ENCODE measurements at regions not wholly inside any gene's neighbourhood (a gene's known extent, or its start where the extent isn't known, plus 50 kb on each side); places are given as distances from the start of the nearest gene placed in this dataset.

- Histone ChIP-seq H4K8ac (ENCODE audit: extremely low read depth, insufficient read depth, low read length) (no peak overlapping the region), H3K23ac (ENCODE audit: insufficient read length) (no peak overlapping the region), H2BK20ac (ENCODE audit: low read length) (no peak overlapping the region), H3K9ac (replicated peaks in 1 of 4; ENCODE audit: extremely low read depth in 1 of 4, low read depth in 3 of 4, low read length in 3 of 4) (no peak overlapping the region), H3K79me1 (ENCODE audit: low read depth, low read length) (no peaks in the 10 kb centered on the region), H4K20me1 (replicated peaks in 1 of 2; ENCODE audit: control insufficient read depth in 1 of 2, insufficient read depth in 2 of 2, low read length in 2 of 2) (no peaks in the 10 kb centered on the region), H3K9me3 (ENCODE audit: insufficient read depth in 2 of 2, low read depth in 1 of 2, low read length in 1 of 2) (no peaks in the 10 kb centered on the region), H3K14ac (ENCODE audit: insufficient read length) (no peak overlapping the region), H2BK5ac (ENCODE audit: low read depth, low read length) (no peak overlapping the region), H4K91ac (replicated peaks; ENCODE audit: insufficient read length, low read length) (no peak overlapping the region), H3K79me2 (ENCODE audit: control insufficient read depth in 1 of 2, insufficient read depth in 2 of 2, low read length in 2 of 2) (no peaks in the 10 kb centered on the region), H4K5ac (ENCODE audit: insufficient read length, low read depth, low read length) (no peak overlapping the region), H2AK5ac (ENCODE audit: low read depth, low read length) (no peak overlapping the region), H2AFZ (ENCODE audit: low read length) (no peak overlapping the region), H3K27me3 (replicated peaks in 1 of 4; ENCODE audit: control insufficient read depth in 3 of 4, extremely low read depth in 1 of 4, insufficient read depth in 3 of 4, low read length in 3 of 4) (no peaks in the 10 kb centered on the region), H2BK15ac (ENCODE audit: low read length) (no peak overlapping the region), H3K4me2 (ENCODE audit: insufficient read depth in 1 of 2, low read depth in 2 of 2, low read length in 2 of 2) (no peak overlapping the region), H3K23me2 (ENCODE audit: low read depth, low read length) (no peaks in the 10 kb centered on the region; the same call in 1 of the 2 replicates), H3K4ac (replicated peaks; ENCODE audit: insufficient read length, low read depth, low read length) (no peak overlapping the region), H3K4me3 (ENCODE audit: extremely low read depth in 1 of 4, insufficient read depth in 2 of 4, low read depth in 3 of 4, low read length in 4 of 4) (no peak overlapping the region), H3K36me3 (ENCODE audit: control insufficient read depth in 2 of 4, insufficient read depth in 4 of 4, low read length in 3 of 4) (no peaks in the 10 kb centered on the region), H3K56ac (replicated peaks; ENCODE audit: insufficient read length, low read depth, low read length) (no peak overlapping the region), H3K4me1 (replicated peaks in 1 of 4; ENCODE audit: control insufficient read depth in 3 of 4, insufficient read depth in 4 of 4, low read length in 3 of 4) (peaks cover 0 to 4% (median 2%) of the 10 kb centered on the region in 4 experiments; a peak in 2 of 7 replicates), H3K18ac (ENCODE audit: extremely low read depth, low read length) (no peak overlapping the region), H2BK120ac (replicated peaks; ENCODE audit: low read depth, low read length) (no peak overlapping the region), H2BK12ac (ENCODE audit: low read depth, low read length) (0 out of 2 replicates have a peak overlapping the region, but pooled peaks have one; percentile 30), H3K27ac (ENCODE audit: low read depth, low read length) (no peak overlapping the region)
- no peak for FAIRE-seq
- no peak for DNase-seq (ENCODE audit: low read depth in 1 of 2, low spot score in 2 of 2)
- ChIA-PET POLR2A (ENCODE audit: partially characterized antibody) (no interaction called here), CTCF (ENCODE audit: partially characterized antibody) (interaction anchor here (1.3 kb wide), 1 partner anchor 10 kb away, joined by 4 read pairs; no protein-coding TSS in a partner anchor)
- TF ChIP-seq SIX5 (IDR thresholded peaks at IDR 0.05; ENCODE audit: low read depth, low read length) (no peak), EGR1 (IDR thresholded peaks at IDR 0.05; ENCODE audit: borderline replicate concordance, low read depth, low read length) (no peak), CBX5 (IDR thresholded peaks at IDR 0.05; ENCODE audit: low read depth, low read length) (no peak), PHF8 (conservative IDR thresholded peaks at IDR 0.05; ENCODE audit: low read depth, low read length) (no peak), TAF1 (IDR thresholded peaks at IDR 0.05; ENCODE audit: low read depth, low read length) (no peak), BCL11A (IDR thresholded peaks at IDR 0.05; ENCODE audit: low read depth in 2 of 2, low read length in 2 of 2) (no peak), ATF2 (IDR thresholded peaks at IDR 0.05; ENCODE audit: low read length) (no peak), POU5F1 (IDR thresholded peaks at IDR 0.05; ENCODE audit: low read depth, low read length) (no peak), RFX5 (IDR thresholded peaks at IDR 0.05; ENCODE audit: borderline replicate concordance, low read depth, low read length) (no peak), CHD2 (IDR thresholded peaks at IDR 0.05; ENCODE audit: low read length) (no peak)
- 82% methylated on average over 4 of the region's 4 CpGs; no CpG with 5 or more reads in 1 of the 2 experiments for WGBS, 2 experiments (ENCODE audit: extremely low coverage in 1 of 2, insufficient coverage in 1 of 2, insufficient read length in 1 of 2, insufficient replicate concordance in 2 of 2, low coverage in 1 of 2, low lambda C conversion rate in 2 of 2, missing lambda C conversion rate in 1 of 2)
Observed at GRCh38 chr5:82521431-82522051, 243.4 kb upstream of the RPS23 start.

Measured in H1 (cell line).